Fibroblast of skin of left biceps (primary cell): ENCODE measurements at regions not wholly inside any gene's neighbourhood (a gene's known extent, or its start where the extent isn't known, plus 50 kb on each side); places are given as distances from the start of the nearest gene placed in this dataset.
"Not testable (repeated sequence)": the region's sequence is repeated elsewhere in the genome, so short reads cannot be mapped to it uniquely, and the experiment has no call there.

Source experiments
- DNase-seq, 2 experiments: peaks; one replicate each; pipeline ENCODE4 v3.0.0-alpha.2; 2013; ENCODE audit warnings: low read depth in 2 of 2

- DNase-seq: no peak
These were observed 164.6 kb upstream of the PPP1R3A start for GRCh38 chr7:114083166-114084001.

DNA sequence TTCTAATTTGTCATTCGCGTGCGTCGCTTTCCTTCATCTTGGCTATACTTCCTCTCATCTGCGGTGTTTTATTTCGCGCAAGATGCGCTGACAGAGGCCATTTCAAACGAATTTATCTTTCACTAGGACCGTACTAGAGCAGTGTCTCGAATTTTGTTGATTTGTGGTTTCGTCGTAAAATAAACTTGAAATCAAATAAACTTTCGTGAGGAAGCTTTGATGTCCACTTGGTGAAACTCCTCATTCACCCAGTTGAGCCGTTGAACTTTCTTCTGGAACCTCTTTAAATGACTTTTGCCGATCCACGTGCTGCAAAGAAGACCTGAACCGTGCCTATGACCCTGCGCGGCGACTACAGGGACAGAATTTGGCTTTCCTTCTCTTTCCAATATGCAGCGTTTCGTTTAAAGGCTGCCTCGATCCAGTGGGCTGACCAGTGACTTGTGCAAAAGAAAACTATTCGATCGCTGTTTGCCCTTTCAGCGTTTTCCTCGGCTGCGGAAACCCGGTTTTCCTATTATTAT lies 163.9 kb upstream of the PPP1R3A start:
- DNase-seq: no peak

- peak; percentile 33 to 44 for DNase-seq
These were observed 163.0 kb upstream of the PPP1R3A start for GRCh38 chr7:114081606-114082425.

DNA sequence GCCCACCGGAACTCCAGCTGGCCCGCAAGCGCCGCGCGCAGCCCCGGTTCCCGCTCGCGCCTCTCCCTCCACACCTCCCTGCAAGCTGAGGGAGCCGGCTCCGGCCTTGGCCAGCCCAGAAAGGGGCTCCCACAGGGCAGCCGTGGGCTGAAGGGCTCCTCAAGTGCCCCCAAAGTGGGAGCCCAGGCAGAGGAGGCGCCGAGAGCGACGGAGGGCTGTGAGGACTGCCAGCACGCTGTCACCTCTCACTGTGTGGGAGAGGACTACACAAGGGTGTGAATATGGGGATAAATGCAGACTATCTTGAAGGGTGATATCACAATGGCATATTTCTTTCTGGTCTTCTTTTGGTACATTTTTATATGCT lies 158.3 kb upstream of the PPP1R3A start:
- not testable (repeated sequence) for DNase-seq

GRCh38 chr7:114076392-114077157 lies 157.8 kb upstream of the PPP1R3A start:
- DNase-seq: not testable (repeated sequence)

DNA sequence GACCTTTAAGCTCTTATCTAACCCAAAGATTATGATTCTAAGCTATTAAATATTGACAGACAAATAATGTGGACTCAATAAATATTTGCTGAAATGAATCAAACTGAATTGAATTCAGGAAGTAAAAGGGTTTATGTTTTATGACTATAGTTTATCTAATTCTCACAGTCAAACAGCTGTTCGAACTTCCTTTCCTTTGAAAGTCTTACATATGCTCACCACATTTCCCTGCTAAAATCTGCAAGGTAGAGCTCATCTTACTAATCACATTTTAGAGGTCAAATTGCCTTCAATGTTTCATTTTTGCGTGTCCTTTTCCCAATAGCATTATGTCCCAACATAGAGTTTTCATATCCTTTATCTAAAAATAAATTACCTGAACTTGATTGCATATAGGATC lies 154.9 kb upstream of the PPP1R3A start:
- DNase-seq: no peak

GRCh38 chr7:114070246-114070645 lies 151.4 kb upstream of the PPP1R3A start:
- DNase-seq: no peak

DNA sequence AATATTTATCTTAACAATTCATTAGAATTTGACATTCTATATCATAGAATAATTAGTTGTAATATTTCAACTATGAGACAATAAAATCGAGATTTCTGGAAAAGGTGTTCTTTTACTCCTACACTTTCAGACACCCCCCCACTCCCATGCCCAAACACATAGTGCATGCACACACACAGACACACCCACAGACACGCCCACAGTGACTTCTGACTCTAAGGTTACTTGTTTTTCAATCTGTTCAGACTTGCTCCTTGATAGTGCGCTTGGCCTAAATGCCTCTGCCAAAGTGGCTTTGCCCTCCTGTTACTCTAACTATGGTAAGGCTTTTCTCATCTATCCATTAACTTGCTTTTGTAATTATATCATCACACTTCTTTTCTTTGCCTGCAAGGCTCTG lies 144.0 kb upstream of the PPP1R3A start:
- DNase-seq: no peak

- no peak for DNase-seq
These were observed 133.1 kb upstream of the PPP1R3A start for GRCh38 chr7:114051871-114052331.

DNA sequence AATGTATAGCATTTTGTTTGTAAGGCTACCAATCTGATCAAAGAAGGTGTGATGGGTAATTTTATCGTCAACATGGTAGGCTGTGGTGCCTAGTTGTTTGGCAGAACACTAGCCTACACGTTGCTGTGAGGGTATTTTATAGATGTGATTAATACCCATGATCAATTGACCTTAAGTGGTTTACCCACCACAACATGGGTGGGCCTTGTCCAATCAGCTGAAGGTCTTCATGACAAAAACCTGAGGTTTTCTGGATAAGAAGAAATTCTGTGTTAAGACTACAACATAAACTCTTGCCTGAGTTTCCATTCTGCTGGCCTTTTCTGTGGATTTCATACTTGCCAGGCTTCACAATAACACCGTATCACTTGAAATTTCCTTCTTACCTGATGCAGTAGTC lies 131.8 kb upstream of the PPP1R3A start:
- DNase-seq: no peak

- DNase-seq: no peak
These were observed 129.8 kb upstream of the PPP1R3A start for GRCh38 chr7:114048386-114049235.

DNA sequence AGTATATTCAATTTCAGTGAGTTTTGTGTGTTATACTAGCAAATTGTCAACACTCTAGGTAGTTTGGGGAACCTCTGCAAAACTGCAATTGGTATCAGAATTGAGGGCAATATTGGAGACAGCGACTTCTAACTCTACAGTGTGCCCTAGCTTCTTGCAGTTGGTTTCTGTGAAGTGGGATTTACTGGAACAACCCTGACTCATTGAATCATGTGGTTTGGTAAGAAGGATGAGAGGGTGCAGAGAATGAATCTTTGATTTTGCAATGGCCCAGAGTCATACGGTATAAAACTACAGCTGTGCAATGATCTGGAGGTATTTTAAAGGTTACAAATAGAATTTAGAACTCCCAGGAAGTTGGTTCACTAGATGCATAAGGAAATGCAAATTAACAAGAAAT lies 129.1 kb upstream of the PPP1R3A start:
- DNase-seq: peak; percentile 12 to 20

GRCh38 chr7:114033475-114033874 lies 114.7 kb upstream of the PPP1R3A start:
- no peak for DNase-seq

GRCh38 chr7:114026486-114027089 lies 107.8 kb upstream of the PPP1R3A start:
- peak; percentile 23 for DNase-seq

GRCh38 chr7:114021135-114021534 lies 102.3 kb upstream of the PPP1R3A start:
- DNase-seq: no peak

GRCh38 chr7:114008696-114009095 lies 89.9 kb upstream of the PPP1R3A start:
- no peak for DNase-seq

DNA sequence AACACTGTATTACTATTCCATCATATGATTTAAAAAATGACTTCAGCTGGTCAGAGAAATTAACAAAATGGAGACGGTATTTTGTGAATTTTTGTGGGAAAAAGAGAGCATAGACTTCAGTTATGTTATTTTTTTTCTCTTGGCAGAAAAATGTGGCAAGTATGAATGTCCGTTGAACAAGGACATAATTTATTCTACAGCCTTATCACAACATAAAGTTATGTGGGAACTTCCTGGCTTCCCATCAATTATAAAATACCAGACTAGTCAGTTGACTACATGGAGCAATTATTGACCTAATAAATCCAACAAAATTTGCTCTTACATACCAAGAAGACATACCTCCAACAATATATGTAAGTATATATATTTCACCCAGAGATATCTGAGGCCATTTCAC lies 88.6 kb upstream of the PPP1R3A start:
- no peak for DNase-seq

DNA sequence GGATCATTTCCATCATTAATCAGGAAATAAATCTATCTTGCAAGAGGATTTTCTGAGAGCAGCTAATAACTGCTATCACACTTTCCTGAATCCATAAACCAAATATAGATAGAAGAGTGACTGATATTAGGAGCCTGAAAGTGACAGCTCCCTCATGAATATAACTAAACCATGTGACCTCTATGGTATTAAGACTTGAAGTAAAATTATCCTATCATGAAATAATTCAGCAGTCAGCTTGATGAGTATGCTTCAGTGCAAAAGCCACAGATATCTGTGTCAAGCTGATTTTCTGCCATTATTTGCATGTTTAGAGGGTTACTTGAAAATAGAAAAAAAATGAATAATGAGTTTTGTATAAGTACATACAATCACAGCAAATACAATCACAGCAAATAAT lies 80.1 kb upstream of the PPP1R3A start:
- DNase-seq: no peak

GRCh38 chr7:113996405-113996804 lies 77.6 kb upstream of the PPP1R3A start:
- DNase-seq: no peak

- no peak for DNase-seq
These were observed 67.4 kb upstream of the PPP1R3A start for GRCh38 chr7:113986216-113986615.

DNA sequence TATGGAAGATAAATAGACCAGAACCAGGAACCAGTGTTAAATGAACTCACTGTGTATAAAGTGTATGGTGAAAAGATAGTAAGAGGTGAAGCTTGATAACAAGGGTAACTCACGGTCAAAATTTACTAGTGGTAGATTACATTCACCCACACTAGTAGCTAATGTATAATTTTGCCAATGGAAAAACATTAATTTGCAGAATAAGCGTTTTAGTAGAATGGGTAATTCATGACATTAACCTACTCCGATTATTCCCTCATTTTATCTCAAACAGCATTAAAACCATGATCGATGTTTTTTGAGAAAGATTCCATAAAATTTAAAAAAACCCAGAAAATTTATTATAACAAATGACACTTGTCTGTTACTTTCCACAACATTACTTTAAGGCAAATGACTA lies 57.7 kb upstream of the PPP1R3A start:
- no peak for DNase-seq
